ENCODE measurements at regions not wholly inside any gene's neighbourhood (a gene's known extent, or its start where the extent isn't known, plus 50 kb on each side); places are given as distances from the start of the nearest gene placed in this dataset.

DNA sequence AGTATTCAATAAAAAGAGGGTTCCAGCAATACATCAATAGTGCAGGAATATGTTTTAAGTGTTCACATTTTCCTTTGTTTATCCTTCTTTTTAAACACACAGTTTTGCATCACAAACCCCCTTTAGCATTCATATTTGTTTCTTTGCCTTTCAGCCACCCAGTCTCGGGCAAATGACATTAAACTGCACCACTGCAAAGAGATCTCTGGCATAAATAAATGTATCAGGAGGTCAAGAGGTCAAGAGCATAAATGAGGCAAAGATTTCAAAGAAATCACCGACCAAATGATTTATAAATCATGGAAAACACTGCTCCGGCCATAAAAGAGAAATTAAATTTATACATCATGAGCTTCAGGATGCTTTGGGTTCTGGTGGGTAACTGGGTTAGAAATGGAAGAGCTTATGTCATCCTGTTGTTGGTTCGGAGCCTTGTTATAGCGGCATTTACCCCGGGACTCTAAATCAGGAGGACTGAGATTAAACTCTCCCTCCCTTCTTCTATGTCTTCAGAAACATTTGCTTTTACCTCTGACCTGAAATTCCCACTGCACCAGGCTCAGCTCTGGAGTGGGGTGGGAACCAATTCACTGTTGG is 449.6 kb upstream of the CLINT1 start:
- Histone ChIP-seq H3K36me3 (ENCODE audit: insufficient read depth, low read length) (no peaks in the 10 kb centered on the region), H3K9ac (ENCODE audit: low read depth, low read length) (no peak overlapping the region), H4K20me1 (ENCODE audit: insufficient read depth, low read length) (no peaks in the 10 kb centered on the region), H3K4me3 (ENCODE audit: low read depth in 1 of 2, low read length in 2 of 2) (no peak overlapping the region), H2AFZ (ENCODE audit: low read depth, low read length) (no peak overlapping the region), H3K27ac (ENCODE audit: low read length) (no peak overlapping the region), H3K9me3 (ENCODE audit: insufficient read depth, low read length, severe bottlenecking) (no peaks in the 10 kb centered on the region), H3K4me2 (ENCODE audit: insufficient read depth, low read length) (no peak overlapping the region), H3K79me2 (ENCODE audit: insufficient read depth, low read length) (no peaks in the 10 kb centered on the region), H3K27me3 (ENCODE audit: insufficient read depth, low read length, poor library complexity) (no peaks in the 10 kb centered on the region), H3K4me1 (ENCODE audit: insufficient read depth, low read length) (no peaks in the 10 kb centered on the region; the same call in none of the 2 replicates)
- TF ChIP-seq, protein P1, sequence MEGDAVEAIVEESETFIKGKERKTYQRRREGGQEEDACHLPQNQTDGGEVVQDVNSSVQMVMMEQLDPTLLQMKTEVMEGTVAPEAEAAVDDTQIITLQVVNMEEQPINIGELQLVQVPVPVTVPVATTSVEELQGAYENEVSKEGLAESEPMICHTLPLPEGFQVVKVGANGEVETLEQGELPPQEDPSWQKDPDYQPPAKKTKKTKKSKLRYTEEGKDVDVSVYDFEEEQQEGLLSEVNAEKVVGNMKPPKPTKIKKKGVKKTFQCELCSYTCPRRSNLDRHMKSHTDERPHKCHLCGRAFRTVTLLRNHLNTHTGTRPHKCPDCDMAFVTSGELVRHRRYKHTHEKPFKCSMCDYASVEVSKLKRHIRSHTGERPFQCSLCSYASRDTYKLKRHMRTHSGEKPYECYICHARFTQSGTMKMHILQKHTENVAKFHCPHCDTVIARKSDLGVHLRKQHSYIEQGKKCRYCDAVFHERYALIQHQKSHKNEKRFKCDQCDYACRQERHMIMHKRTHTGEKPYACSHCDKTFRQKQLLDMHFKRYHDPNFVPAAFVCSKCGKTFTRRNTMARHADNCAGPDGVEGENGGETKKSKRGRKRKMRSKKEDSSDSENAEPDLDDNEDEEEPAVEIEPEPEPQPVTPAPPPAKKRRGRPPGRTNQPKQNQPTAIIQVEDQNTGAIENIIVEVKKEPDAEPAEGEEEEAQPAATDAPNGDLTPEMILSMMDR (IDR thresholded peaks at IDR 0.05; ENCODE audit: borderline replicate concordance, extremely low read depth, low read length, poor library complexity, severe bottlenecking): no peak
- no peak for TF ChIP-seq EZH2 (IDR thresholded peaks at IDR 0.05; ENCODE audit: borderline replicate concordance, low read depth, low read length, severe bottlenecking)
- DNase-seq (no peak), ATAC-seq (ENCODE audit: insufficient read depth, low read depth) (no peak)

DNA sequence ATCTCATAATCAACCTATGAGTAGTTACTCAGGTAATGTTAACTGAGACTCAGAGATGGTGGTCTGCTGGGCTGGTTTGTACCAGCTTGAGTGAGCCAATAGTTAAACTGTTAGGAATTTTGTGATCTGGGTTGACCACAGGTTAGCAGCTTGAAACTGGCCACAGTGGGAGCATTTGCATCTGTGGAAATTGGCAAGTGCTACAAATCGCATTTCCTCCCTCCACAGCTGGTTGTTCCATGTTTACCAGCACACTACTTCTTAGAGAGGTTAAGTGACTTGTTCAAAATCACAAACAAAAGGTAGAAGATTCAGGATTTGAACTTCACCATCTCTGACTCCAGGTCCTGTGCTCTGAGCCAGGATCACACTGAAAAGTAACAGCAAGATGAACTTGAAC is 446.9 kb upstream of the CLINT1 start:
- Histone ChIP-seq H3K79me2 (ENCODE audit: insufficient read depth, low read length) (no peaks in the 10 kb centered on the region), H4K20me1 (ENCODE audit: insufficient read depth, low read length) (no peaks in the 10 kb centered on the region), H3K36me3 (ENCODE audit: insufficient read depth, low read length) (no peaks in the 10 kb centered on the region), H3K4me1 (ENCODE audit: insufficient read depth, low read length) (peaks cover 5% of the 10 kb centered on the region), H3K27me3 (ENCODE audit: insufficient read depth, low read length, poor library complexity) (no peaks in the 10 kb centered on the region), H3K4me2 (ENCODE audit: insufficient read depth, low read length) (no peak overlapping the region), H3K27ac (ENCODE audit: low read length) (no peak overlapping the region), H3K4me3 (ENCODE audit: low read depth in 1 of 2, low read length in 2 of 2) (no peak overlapping the region), H2AFZ (ENCODE audit: low read depth, low read length) (no peak overlapping the region), H3K9me3 (ENCODE audit: insufficient read depth, low read length, severe bottlenecking) (no peaks in the 10 kb centered on the region), H3K9ac (ENCODE audit: low read depth, low read length) (no peak overlapping the region)
- ATAC-seq (ENCODE audit: insufficient read depth, low read depth) (no peak), DNase-seq (no peak)
- TF ChIP-seq, protein P1 (IDR thresholded peaks at IDR 0.05; ENCODE audit: borderline replicate concordance, extremely low read depth, low read length, poor library complexity, severe bottlenecking): no peak
- no peak for TF ChIP-seq EZH2 (IDR thresholded peaks at IDR 0.05; ENCODE audit: borderline replicate concordance, low read depth, low read length, severe bottlenecking)

DNA sequence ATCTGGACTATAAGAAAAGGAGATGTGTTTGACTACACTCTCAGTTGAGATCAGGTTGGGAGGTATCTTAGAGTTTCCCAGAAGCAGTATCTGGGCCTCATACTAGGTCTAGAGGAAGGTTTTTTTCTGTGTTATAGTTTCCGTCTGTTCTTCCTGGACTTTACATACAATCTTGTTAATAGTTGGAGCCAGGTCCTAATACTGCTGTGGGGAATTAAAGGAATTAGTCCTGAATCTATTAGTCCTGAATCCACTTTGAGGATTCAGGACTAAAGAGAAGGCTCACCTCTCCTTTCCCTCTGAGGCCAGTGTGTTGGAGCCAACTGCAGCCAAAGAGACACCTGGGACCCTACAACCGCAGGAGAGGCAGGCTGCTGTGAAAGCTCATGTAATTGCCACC is 445.7 kb upstream of the CLINT1 start:
- TF ChIP-seq, protein P1 (IDR thresholded peaks at IDR 0.05; ENCODE audit: borderline replicate concordance, extremely low read depth, low read length, poor library complexity, severe bottlenecking): no peak
- no peak for TF ChIP-seq EZH2 (IDR thresholded peaks at IDR 0.05; ENCODE audit: borderline replicate concordance, low read depth, low read length, severe bottlenecking)
- H4K20me1 ChIP-seq (ENCODE audit: insufficient read depth, low read length): no peaks in the 10 kb centered on the region
- no peak overlapping the region for H3K9ac ChIP-seq (ENCODE audit: low read depth, low read length)
- H3K27ac ChIP-seq (ENCODE audit: low read length): no peak overlapping the region
- peaks cover 10% of the 10 kb centered on the region for H3K4me1 ChIP-seq (ENCODE audit: insufficient read depth, low read length)
- H3K4me3 ChIP-seq (ENCODE audit: low read depth in 1 of 2, low read length in 2 of 2): no peak overlapping the region
- no peak overlapping the region for H3K4me2 ChIP-seq (ENCODE audit: insufficient read depth, low read length)
- H3K36me3 ChIP-seq (ENCODE audit: insufficient read depth, low read length): no peaks in the 10 kb centered on the region
- ATAC-seq (ENCODE audit: insufficient read depth, low read depth) (no peak), DNase-seq (no peak)
- H3K79me2 ChIP-seq (ENCODE audit: insufficient read depth, low read length): no peaks in the 10 kb centered on the region
- H3K27me3 ChIP-seq (ENCODE audit: insufficient read depth, low read length, poor library complexity): no peaks in the 10 kb centered on the region
- H2AFZ ChIP-seq (ENCODE audit: low read depth, low read length): no peak overlapping the region
- no peaks in the 10 kb centered on the region for H3K9me3 ChIP-seq (ENCODE audit: insufficient read depth, low read length, severe bottlenecking)
